ENCODE measurements at regions not wholly inside any gene's neighbourhood (a gene's known extent, or its start where the extent isn't known, plus 50 kb on each side); places are given as distances from the start of the nearest gene placed in this dataset.

DNA sequence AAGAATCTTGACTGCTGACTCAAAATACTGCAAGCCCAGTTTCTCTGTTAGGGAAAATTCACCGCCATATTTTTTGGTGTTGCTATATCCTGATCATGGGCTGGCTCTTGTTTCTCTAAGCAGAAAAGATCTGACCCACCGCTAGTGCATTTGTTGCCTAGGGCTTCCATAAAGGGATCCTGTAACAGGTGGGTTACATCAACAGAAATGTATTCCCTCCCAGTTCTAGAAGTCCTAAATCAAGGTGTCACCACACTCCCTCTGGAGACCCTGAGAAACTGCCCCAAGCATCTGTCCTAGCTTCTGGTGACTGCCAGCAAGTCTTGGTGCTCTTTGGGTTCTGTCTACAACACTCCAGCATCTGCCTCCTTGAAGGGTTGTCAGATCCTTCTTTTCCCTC, 99.7 kb downstream of the MAF start:
- Histone ChIP-seq H3K27me3 (ENCODE audit: control insufficient read depth, extremely low read depth, insufficient read depth, low read length) (no peaks in the 10 kb centered on the region), H3K27ac (ENCODE audit: control insufficient read depth, insufficient read depth, low read length) (no peak overlapping the region), H4K20me1 (ENCODE audit: control insufficient read depth, extremely low read depth, insufficient read depth, low read length) (no peaks in the 10 kb centered on the region), H2AFZ (ENCODE audit: control insufficient read depth, low read length) (no peak overlapping the region), H3K4me3 (ENCODE audit: control insufficient read depth in 2 of 3, extremely low read depth in 1 of 3, insufficient read depth in 2 of 3, low read depth in 1 of 3, low read length in 3 of 3) (no peak overlapping the region), H3K4me1 (ENCODE audit: control insufficient read depth, extremely low read depth, insufficient read depth, low read length) (no peaks in the 10 kb centered on the region), H3K9me3 (ENCODE audit: control insufficient read depth, low read depth, low read length) (no peaks in the 10 kb centered on the region), H3K4me2 (ENCODE audit: control insufficient read depth, extremely low read depth, insufficient read depth, low read depth, low read length) (no peak overlapping the region), H3K9ac (ENCODE audit: control insufficient read depth, extremely low read depth, insufficient read depth, low read length) (no peak overlapping the region), H3K36me3 (ENCODE audit: control insufficient read depth in 2 of 2, extremely low read depth in 1 of 2, insufficient read depth in 2 of 2, low read length in 2 of 2) (no peaks in the 10 kb centered on the region), H3K79me2 (ENCODE audit: control insufficient read depth, insufficient read depth, low read length) (no peaks in the 10 kb centered on the region), H3K9me1 (ENCODE audit: control insufficient read depth, extremely low read depth, insufficient read depth, low read length) (no peaks in the 10 kb centered on the region)
- dilution Hi-C loops (cut with MboI; ENCODE audit: extremely low pct_ligation_motif_present, low sequenced_read_pairs) = no loop called here
- FAIRE-seq = no peak
- DNase-seq (ENCODE audit: low read depth, low spot score) = no peak
- TF ChIP-seq, protein P1, sequence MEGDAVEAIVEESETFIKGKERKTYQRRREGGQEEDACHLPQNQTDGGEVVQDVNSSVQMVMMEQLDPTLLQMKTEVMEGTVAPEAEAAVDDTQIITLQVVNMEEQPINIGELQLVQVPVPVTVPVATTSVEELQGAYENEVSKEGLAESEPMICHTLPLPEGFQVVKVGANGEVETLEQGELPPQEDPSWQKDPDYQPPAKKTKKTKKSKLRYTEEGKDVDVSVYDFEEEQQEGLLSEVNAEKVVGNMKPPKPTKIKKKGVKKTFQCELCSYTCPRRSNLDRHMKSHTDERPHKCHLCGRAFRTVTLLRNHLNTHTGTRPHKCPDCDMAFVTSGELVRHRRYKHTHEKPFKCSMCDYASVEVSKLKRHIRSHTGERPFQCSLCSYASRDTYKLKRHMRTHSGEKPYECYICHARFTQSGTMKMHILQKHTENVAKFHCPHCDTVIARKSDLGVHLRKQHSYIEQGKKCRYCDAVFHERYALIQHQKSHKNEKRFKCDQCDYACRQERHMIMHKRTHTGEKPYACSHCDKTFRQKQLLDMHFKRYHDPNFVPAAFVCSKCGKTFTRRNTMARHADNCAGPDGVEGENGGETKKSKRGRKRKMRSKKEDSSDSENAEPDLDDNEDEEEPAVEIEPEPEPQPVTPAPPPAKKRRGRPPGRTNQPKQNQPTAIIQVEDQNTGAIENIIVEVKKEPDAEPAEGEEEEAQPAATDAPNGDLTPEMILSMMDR (optimal IDR thresholded peaks at IDR 0.05 in 1 of 3, IDR thresholded peaks at IDR 0.05 in 1 of 3, conservative IDR thresholded peaks at IDR 0.05 in 1 of 3; ENCODE audit: extremely low read depth in 1 of 3, insufficient read depth in 2 of 3, low read length in 3 of 3) = no peak
- TF ChIP-seq EZH2 (IDR thresholded peaks at IDR 0.05; ENCODE audit: low read length) = no peak

DNA sequence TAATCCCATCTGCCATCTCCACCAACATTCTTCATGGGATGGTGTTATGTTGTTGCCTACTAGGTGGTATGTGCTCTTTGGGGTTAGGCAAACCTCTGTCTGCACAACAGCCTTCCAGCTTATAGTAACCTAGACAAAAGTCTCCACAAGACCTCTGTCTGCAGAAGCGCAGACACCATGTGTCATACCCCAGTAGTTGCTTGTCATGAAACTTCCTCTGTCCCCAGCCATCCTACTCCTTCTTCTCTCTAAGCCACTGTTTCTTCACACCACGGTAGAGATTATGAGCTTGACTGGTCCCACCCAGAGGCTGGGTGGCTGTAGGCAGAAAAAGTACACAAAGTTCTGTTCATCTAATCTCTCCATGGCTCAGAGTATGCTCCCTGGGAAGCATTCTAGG, 100.3 kb downstream of the MAF start:
- FAIRE-seq (no peak), DNase-seq (ENCODE audit: low read depth, low spot score) (no peak)
- no peak overlapping the region for H2AFZ ChIP-seq (ENCODE audit: control insufficient read depth, low read length)
- no peak overlapping the region for H3K27ac ChIP-seq (ENCODE audit: control insufficient read depth, insufficient read depth, low read length)
- H3K79me2 ChIP-seq (ENCODE audit: control insufficient read depth, insufficient read depth, low read length) = no peaks in the 10 kb centered on the region
- H4K20me1 ChIP-seq (ENCODE audit: control insufficient read depth, extremely low read depth, insufficient read depth, low read length) = no peaks in the 10 kb centered on the region
- H3K4me2 ChIP-seq (ENCODE audit: control insufficient read depth, extremely low read depth, insufficient read depth, low read depth, low read length) = no peak overlapping the region
- H3K27me3 ChIP-seq (ENCODE audit: control insufficient read depth, extremely low read depth, insufficient read depth, low read length) = no peaks in the 10 kb centered on the region
- H3K9ac ChIP-seq (ENCODE audit: control insufficient read depth, extremely low read depth, insufficient read depth, low read length) = no peak overlapping the region
- dilution Hi-C loops (cut with MboI; ENCODE audit: extremely low pct_ligation_motif_present, low sequenced_read_pairs) = no loop called here
- TF ChIP-seq, protein P1 (optimal IDR thresholded peaks at IDR 0.05 in 1 of 3, IDR thresholded peaks at IDR 0.05 in 1 of 3, conservative IDR thresholded peaks at IDR 0.05 in 1 of 3; ENCODE audit: extremely low read depth in 1 of 3, insufficient read depth in 2 of 3, low read length in 3 of 3) = no peak
- no peak for TF ChIP-seq EZH2 (IDR thresholded peaks at IDR 0.05; ENCODE audit: low read length)
- no peaks in the 10 kb centered on the region for H3K36me3 ChIP-seq (ENCODE audit: control insufficient read depth in 2 of 2, extremely low read depth in 1 of 2, insufficient read depth in 2 of 2, low read length in 2 of 2)
- H3K9me3 ChIP-seq (ENCODE audit: control insufficient read depth, low read depth, low read length) = no peaks in the 10 kb centered on the region
- no peaks in the 10 kb centered on the region for H3K4me1 ChIP-seq (ENCODE audit: control insufficient read depth, extremely low read depth, insufficient read depth, low read length)
- no peak overlapping the region for H3K4me3 ChIP-seq (ENCODE audit: control insufficient read depth in 2 of 3, extremely low read depth in 1 of 3, insufficient read depth in 2 of 3, low read depth in 1 of 3, low read length in 3 of 3)
- no peaks in the 10 kb centered on the region for H3K9me1 ChIP-seq (ENCODE audit: control insufficient read depth, extremely low read depth, insufficient read depth, low read length)

All from keratinocyte (primary cell).